KMS-11 (cell line): ENCODE measurements at regions not wholly inside any gene's neighbourhood (a gene's known extent, or its start where the extent isn't known, plus 50 kb on each side); places are given as distances from the start of the nearest gene placed in this dataset.
"Not testable (repeated sequence)": the region's sequence is repeated elsewhere in the genome, so short reads cannot be mapped to it uniquely, and the experiment has no call there.

ENCODE experiments used
- H2AFZ ChIP-seq: fragments of 200-600 bp; sonication (generic); 2 replicates; pipeline ENCODE4 v1.6.1; 2016; ENCODE audit warnings: antibody characterized with exemption, mixed run types, low read depth
- H3K27ac ChIP-seq: fragments of 200-600 bp; sonication (generic); 2 replicates; pipeline ENCODE4 v1.6.1; 2016; ENCODE audit warnings: mild to moderate bottlenecking, mixed run types
- H3K27me3 ChIP-seq: fragments of 200-600 bp; sonication (generic); 2 replicates; pipeline ENCODE4 v1.6.1; 2017; ENCODE audit warnings: mild to moderate bottlenecking, low read depth, mixed run types, moderate library complexity; ENCODE audit not compliant: insufficient read depth
- H3K36me3 ChIP-seq: fragments of 200-600 bp; sonication (generic); 2 replicates; pipeline ENCODE4 v1.6.1; 2017; ENCODE audit warnings: mild to moderate bottlenecking, mixed run types; ENCODE audit not compliant: insufficient read depth
- H3K4me1 ChIP-seq: fragments of 200-600 bp; sonication (generic); 2 replicates; pipeline ENCODE4 v1.6.1; 2016; ENCODE audit warnings: mild to moderate bottlenecking, low read depth, mixed run types; ENCODE audit not compliant: poor library complexity, severe bottlenecking
- H3K4me2 ChIP-seq: fragments of 200-600 bp; sonication (generic); 2 replicates; pipeline ENCODE4 v1.7.0; 2016; ENCODE audit warnings: mild to moderate bottlenecking, mixed run types
- H3K4me3 ChIP-seq: fragments of 200-600 bp; sonication (generic); IDR thresholded peaks from 2 replicates; pipeline ENCODE4 v1.6.1; 2017; ENCODE audit warnings: low read depth, low read length, mixed read lengths; ENCODE audit not compliant: insufficient read depth
- H3K79me2 ChIP-seq: fragments of 200-600 bp; sonication (generic); 2 replicates; pipeline ENCODE4 v1.6.1; 2016; ENCODE audit warnings: low read depth, mixed run types; ENCODE audit not compliant: insufficient read depth
- H3K9ac ChIP-seq: fragments of 200-600 bp; sonication (generic); 2 replicates; pipeline ENCODE4 v1.6.1; 2016; ENCODE audit warnings: mild to moderate bottlenecking, mixed run types
- H4K20me1 ChIP-seq: fragments of 200-600 bp; sonication (generic); 2 replicates; pipeline ENCODE4 v1.6.1; 2016; ENCODE audit warnings: mild to moderate bottlenecking, mixed run types; ENCODE audit not compliant: insufficient read depth
- TF ChIP-seq, protein P1 (sequence below): fragments of 200-600 bp; sonication (generic); conservative IDR thresholded peaks from 2 replicates; pipeline ENCODE4 v1.6.1; 2017; ENCODE audit warnings: low read depth, mild to moderate bottlenecking, antibody characterized with exemption, low read length, moderate library complexity, mixed read lengths

DNA sequence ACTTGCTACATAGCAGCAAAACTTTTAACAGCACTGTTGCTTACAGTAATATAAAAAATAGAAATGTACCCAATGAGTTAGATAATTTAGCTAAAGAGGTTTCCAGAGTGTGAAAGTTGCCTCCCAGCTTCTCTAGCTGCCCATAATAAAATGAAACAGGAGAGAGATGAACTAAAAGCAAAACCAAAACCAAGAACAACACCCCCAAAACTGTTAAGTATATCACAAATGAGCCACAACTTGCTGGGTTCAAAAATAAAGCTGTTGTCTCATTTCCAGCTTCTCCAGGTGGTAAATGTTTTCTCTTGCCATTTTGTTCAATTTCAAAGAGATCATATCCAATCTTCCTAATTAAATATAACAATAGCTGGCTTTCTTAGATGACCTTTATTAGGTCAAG is 614.0 kb downstream of the ETNK1 start:
- Histone ChIP-seq H3K27me3 (no peaks in the 10 kb centered on the region), H2AFZ (peak overlapping the region; percentile 34; the same call in 1 of the 2 replicates), H3K4me3 (no peak overlapping the region), H3K36me3 (no peaks in the 10 kb centered on the region), H3K79me2 (no peaks in the 10 kb centered on the region), H4K20me1 (no peaks in the 10 kb centered on the region), H3K4me2 (peak overlapping the region; percentile 43), H3K27ac (no peak overlapping the region; the same call in none of the 2 replicates), H3K4me1 (peaks cover 42% of the 10 kb centered on the region), H3K9ac (no peak overlapping the region)
- TF ChIP-seq, protein P1, sequence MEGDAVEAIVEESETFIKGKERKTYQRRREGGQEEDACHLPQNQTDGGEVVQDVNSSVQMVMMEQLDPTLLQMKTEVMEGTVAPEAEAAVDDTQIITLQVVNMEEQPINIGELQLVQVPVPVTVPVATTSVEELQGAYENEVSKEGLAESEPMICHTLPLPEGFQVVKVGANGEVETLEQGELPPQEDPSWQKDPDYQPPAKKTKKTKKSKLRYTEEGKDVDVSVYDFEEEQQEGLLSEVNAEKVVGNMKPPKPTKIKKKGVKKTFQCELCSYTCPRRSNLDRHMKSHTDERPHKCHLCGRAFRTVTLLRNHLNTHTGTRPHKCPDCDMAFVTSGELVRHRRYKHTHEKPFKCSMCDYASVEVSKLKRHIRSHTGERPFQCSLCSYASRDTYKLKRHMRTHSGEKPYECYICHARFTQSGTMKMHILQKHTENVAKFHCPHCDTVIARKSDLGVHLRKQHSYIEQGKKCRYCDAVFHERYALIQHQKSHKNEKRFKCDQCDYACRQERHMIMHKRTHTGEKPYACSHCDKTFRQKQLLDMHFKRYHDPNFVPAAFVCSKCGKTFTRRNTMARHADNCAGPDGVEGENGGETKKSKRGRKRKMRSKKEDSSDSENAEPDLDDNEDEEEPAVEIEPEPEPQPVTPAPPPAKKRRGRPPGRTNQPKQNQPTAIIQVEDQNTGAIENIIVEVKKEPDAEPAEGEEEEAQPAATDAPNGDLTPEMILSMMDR = no peak

DNA sequence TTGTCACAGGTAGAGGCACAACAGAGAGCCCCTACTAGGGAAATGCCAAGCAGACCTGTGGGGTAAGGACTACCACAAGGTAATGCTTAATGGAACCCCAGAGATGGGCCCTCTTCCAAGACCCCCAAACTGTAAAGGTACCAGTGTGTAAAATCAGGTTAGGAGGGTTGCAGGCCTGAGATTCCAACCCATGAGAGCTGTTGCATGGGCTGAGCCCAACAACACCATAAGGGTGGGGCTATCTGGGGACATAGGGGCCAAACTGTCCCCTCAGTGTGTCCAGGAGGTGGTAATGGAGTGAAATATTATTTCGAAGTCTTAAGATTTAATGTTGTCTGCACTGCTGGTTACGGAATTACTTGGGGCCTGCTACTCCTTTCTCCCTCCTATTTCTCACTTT is 620.2 kb downstream of the ETNK1 start:
- H3K4me1 ChIP-seq = no peaks in the 10 kb centered on the region
- no peaks in the 10 kb centered on the region for H3K27me3 ChIP-seq
- H4K20me1 ChIP-seq = no peaks in the 10 kb centered on the region

DNA sequence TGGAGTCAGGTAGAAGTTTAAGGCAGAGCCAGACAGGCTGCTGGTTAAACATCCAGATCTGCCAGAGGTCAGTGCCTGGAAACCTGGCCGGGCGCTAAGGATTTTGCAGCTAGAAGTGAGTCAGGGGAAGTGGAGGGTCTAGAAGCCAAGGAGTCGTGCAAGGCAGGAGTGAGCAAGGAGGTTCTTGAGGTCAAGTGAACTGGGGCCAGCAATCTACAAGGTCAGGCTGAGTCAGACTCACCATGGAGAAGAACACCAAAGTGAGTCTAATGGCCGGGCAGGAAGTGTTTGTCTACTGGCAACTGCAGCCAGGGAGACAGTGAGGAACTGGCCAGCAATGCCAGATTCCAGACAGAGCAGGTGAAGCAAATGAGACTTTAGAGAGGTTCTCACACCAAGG is 628.2 kb downstream of the ETNK1 start:
- no peak overlapping the region for H2AFZ ChIP-seq

More for the DNA sequence above, 620.2 kb downstream of the ETNK1 start:
- Histone ChIP-seq H3K4me2 (no peak overlapping the region), H3K36me3 (no peaks in the 10 kb centered on the region), H3K79me2 (no peaks in the 10 kb centered on the region), H3K27ac (no peak overlapping the region), H2AFZ (no peak overlapping the region), H3K9ac (no peak overlapping the region), H3K4me3 (no peak overlapping the region)
- TF ChIP-seq, protein P1 = no peak

DNA sequence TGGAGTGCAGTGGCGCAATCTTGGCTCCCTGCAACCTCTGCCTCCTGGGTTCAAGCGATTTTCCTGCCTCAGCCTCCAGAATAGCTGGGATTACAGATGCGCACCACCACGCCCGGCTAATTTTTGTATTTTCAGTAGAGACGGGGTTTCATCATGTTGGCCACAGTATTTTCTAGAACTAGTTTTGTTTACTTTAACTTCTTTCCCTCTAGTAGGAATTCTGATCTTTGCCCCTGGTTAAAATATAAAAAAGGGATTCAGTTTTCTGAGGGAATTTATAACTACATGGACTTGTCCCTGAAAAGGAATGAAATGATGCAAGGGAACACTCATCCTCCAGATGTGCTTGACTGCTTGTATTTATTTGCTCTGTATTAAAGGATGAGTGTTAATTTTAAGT is 628.9 kb downstream of the ETNK1 start:
- H3K27me3 ChIP-seq, H3K27ac ChIP-seq, H3K4me2 ChIP-seq, H3K4me3 ChIP-seq, H3K36me3 ChIP-seq, H3K4me1 ChIP-seq, H4K20me1 ChIP-seq, H3K79me2 ChIP-seq, H3K9ac ChIP-seq, H2AFZ ChIP-seq: not testable (repeated sequence)

More for the DNA sequence above, 628.2 kb downstream of the ETNK1 start:
- TF ChIP-seq, protein P1 = no peak
- Histone ChIP-seq H3K79me2 (no peaks in the 10 kb centered on the region), H3K27ac (no peak overlapping the region), H4K20me1 (no peaks in the 10 kb centered on the region), H3K4me2 (no peak overlapping the region), H3K4me1 (no peaks in the 10 kb centered on the region), H3K9ac (no peak overlapping the region), H3K27me3 (no peaks in the 10 kb centered on the region), H3K36me3 (no peaks in the 10 kb centered on the region), H3K4me3 (no peak overlapping the region)

DNA sequence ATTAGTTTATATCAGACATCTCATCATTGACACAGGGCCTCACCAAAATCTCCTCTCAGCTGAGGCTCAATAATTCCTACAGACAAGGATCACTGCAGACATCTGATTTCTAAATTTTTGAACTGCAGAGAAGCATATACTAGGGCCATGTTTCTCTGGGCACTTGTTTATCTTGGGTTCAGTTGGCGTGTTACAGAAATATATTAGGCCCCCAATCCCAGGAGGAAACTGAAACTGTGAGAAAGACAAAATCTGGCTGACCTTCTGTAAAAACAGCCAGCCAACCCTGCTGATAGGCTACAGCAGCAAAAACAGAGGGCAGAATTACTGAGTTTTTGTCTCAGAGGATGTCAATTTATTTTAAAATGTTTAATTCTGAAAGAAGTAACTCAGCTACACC is 634.6 kb downstream of the ETNK1 start:
- H3K36me3 ChIP-seq = no peaks in the 10 kb centered on the region
- 0 out of 2 replicates have a peak overlapping the region, but pooled peaks have one; percentile 15 for H3K9ac ChIP-seq
- no peaks in the 10 kb centered on the region for H4K20me1 ChIP-seq
- peaks cover 17% of the 10 kb centered on the region for H3K4me1 ChIP-seq
- peak overlapping the region; percentile 47; the same call in 1 of the 2 replicates for H2AFZ ChIP-seq
- H3K27ac ChIP-seq = peak overlapping the region; percentile 20; the same call in 1 of the 2 replicates
- H3K4me3 ChIP-seq = no peak overlapping the region
- H3K4me2 ChIP-seq = peak overlapping the region; percentile 29
- TF ChIP-seq, protein P1 = no peak
- no peaks in the 10 kb centered on the region for H3K27me3 ChIP-seq
- no peaks in the 10 kb centered on the region for H3K79me2 ChIP-seq
